Activated CD4-positive, CD25-positive, alpha-beta regulatory T cell treated with anti-CD3 and anti-CD28 coated beads, Interleukin-2, amount 50 U/mL, for 72 hours (primary cell): ENCODE measurements at regions not wholly inside any gene's neighbourhood (a gene's known extent, or its start where the extent isn't known, plus 50 kb on each side); places are given as distances from the start of the nearest gene placed in this dataset.

Experiments
- DNase-seq: peaks from one replicate; pipeline ENCODE4 v3.0.0; 2021

DNA sequence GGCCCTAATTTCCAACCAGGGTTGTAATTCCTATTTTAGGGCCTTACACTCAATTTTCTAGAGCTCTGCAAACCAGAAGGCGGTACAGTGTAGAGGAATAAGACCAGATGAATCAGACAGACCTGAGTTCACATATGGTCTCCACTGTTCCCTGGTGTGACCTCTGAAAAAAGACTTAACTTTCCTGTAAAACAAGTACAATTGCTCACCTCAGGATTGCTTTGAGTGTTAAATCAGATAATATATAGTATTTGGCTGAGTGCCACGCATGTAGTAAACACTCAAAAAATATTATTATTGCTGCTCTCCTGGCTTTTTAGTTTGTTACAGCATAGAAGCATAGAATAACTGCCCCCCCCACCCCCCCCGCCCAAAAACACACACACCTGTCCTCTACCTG lies 51.0 kb upstream of the STT3B start:
- DNase-seq: no peak

DNA sequence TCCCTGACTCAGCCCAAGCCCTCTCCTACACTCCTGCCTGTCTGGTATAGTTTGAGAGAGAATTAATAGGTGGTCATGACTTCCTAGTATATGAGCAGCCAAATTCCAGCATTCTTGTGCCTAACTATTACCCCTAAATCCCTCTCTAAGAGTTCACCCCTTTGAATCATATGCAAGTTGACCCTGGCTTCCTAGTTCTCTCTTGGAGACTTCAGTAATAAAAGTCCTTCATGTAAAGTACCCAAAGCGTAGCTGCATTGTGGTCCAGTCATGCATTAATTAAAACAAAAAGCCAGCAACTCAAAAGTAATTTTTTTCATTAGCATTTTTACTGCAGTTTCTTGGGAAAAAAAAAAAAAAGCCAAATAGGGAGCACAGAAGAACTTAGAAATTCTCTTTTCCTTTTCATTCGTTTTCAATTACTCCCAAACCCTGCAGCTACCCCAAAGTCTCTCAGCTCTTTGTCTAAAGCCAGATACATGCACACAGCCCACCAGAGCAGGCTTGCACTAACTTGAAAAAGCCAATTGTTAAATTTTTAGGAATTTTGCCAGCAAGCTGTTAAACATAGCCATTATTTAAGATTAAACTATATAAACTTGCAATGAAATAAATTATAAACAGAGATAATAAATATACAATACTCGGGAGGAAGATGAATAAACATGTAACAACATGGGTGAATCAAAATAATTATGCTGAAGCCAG lies 50.1 kb upstream of the STT3B start:
- DNase-seq: no peak
